ENCODE measurements at regions not wholly inside any gene's neighbourhood (a gene's known extent, or its start where the extent isn't known, plus 50 kb on each side); places are given as distances from the start of the nearest gene placed in this dataset.

- H3K4me3 ChIP-seq = no peak overlapping the region
- intact Hi-C loops (cut with DNase I) = no loop called here
- no peak for DNase-seq
- no peak for TF ChIP-seq CTCF (IDR thresholded peaks at IDR 0.05)
- no peak for TF ChIP-seq POLR2A (IDR thresholded peaks at IDR 0.05)
- H3K27ac ChIP-seq = no peak overlapping the region
- H3K4me1 ChIP-seq (replicated peaks in 1 of 2) = no peaks in the 10 kb centered on the region
- no peaks in the 10 kb centered on the region for H3K36me3 ChIP-seq (replicated peaks in 1 of 2)
- WGBS, 4 donors = 11 to 22% (median 14%) methylated on average over 2 of the region's 2 CpGs
- H3K9me3 ChIP-seq (replicated peaks in 1 of 3) = no peaks in the 10 kb centered on the region
- no peaks in the 10 kb centered on the region for H3K27me3 ChIP-seq
Measured at GRCh38 chr10:105770524-105771212, 1129.6 kb downstream of the SORCS3 start.

GRCh38 chr10:105769248-105770184 lies 1128.4 kb downstream of the SORCS3 start:
- Histone ChIP-seq H3K36me3 (replicated peaks in 1 of 2) (no peaks in the 10 kb centered on the region), H3K4me3 (no peak overlapping the region), H3K27me3 (no peaks in the 10 kb centered on the region), H3K27ac (no peak overlapping the region), H3K4me1 (replicated peaks in 1 of 2) (no peaks in the 10 kb centered on the region), H3K9me3 (replicated peaks in 1 of 3) (no peaks in the 10 kb centered on the region)
- DNase-seq = no peak
- intact Hi-C loops (cut with DNase I) = no loop called here
- 35 to 41% (median 37%) methylated on average over 6 of the region's 6 CpGs for WGBS, 4 donors
- TF ChIP-seq CTCF (IDR thresholded peaks at IDR 0.05) (no peak), POLR2A (IDR thresholded peaks at IDR 0.05) (no peak)

GRCh38 chr10:105763611-105764010 lies 1122.5 kb downstream of the SORCS3 start:
- 20 to 39% (median 32%) methylated on average over 2 of the region's 2 CpGs for WGBS, 4 donors
- intact Hi-C loops (cut with DNase I) = no loop called here
- H3K27ac ChIP-seq = no peak overlapping the region
- H3K4me3 ChIP-seq = no peak overlapping the region
- no peak for DNase-seq
- no peaks in the 10 kb centered on the region for H3K36me3 ChIP-seq (replicated peaks in 1 of 2)
- no peaks in the 10 kb centered on the region for H3K27me3 ChIP-seq
- no peaks in the 10 kb centered on the region for H3K9me3 ChIP-seq (replicated peaks in 1 of 3)
- TF ChIP-seq CTCF (IDR thresholded peaks at IDR 0.05) = no peak
- no peak for TF ChIP-seq POLR2A (IDR thresholded peaks at IDR 0.05)
- H3K4me1 ChIP-seq (replicated peaks in 1 of 2) = no peaks in the 10 kb centered on the region

GRCh38 chr10:105761576-105762260 lies 1120.6 kb downstream of the SORCS3 start:
- no peaks in the 10 kb centered on the region for H3K36me3 ChIP-seq (replicated peaks in 1 of 2)
- DNase-seq = no peak
- WGBS, 4 donors = 57 to 63% (median 61%) methylated on average over 4 of the region's 4 CpGs
- no peaks in the 10 kb centered on the region for H3K4me1 ChIP-seq (replicated peaks in 1 of 2)
- no peaks in the 10 kb centered on the region for H3K27me3 ChIP-seq
- H3K9me3 ChIP-seq (replicated peaks in 1 of 3) = no peaks in the 10 kb centered on the region
- no peak overlapping the region for H3K4me3 ChIP-seq
- intact Hi-C loops (cut with DNase I) = no loop called here
- H3K27ac ChIP-seq = no peak overlapping the region
- TF ChIP-seq POLR2A (IDR thresholded peaks at IDR 0.05) (no peak), CTCF (IDR thresholded peaks at IDR 0.05) (no peak)

Data from adrenal gland (tissue), 9 donors.